ENCODE measurements at regions not wholly inside any gene's neighbourhood (a gene's known extent, or its start where the extent isn't known, plus 50 kb on each side); places are given as distances from the start of the nearest gene placed in this dataset.
"Not testable (repeated sequence)": the region's sequence is repeated elsewhere in the genome, so short reads cannot be mapped to it uniquely, and the experiment has no call there.

DNA sequence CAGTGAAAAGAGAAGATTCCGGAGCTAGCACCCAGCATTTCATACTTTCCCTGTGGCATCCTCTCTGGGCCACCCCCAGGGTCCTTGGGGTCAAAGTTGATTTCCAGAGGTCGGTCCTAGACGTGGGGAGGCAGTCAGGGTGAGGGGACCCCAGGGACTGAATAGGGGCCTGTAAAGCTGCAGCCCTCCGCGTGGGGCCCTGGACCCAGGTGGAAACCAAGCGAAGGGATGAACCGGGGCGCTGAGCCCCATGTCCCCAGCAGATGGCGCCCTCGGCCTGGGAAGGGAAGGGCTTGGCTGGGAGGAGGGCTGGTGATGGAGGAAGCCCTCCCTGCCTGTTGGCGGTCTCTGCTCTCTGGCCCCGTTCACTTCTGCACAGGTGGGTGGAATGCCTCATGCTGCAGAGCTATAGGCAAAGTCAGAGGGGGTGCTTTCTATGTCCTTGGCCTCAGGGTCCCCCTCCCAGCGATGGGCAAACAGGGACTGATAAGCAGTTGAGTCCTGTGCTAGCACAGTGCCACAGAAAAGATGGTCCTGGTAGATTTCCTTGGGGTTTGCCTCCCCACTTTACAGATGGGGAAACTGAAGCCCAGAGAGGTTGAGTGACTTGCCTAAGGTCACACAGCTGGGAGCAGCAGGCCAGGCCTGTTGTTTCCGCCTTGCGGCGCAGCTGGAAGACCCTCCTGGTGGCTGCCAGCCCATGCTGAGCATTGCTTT, 163.4 kb upstream of the CIBAR2 start:
- peak; percentile 59 for DNase-seq (ENCODE audit: low spot score)

DNA sequence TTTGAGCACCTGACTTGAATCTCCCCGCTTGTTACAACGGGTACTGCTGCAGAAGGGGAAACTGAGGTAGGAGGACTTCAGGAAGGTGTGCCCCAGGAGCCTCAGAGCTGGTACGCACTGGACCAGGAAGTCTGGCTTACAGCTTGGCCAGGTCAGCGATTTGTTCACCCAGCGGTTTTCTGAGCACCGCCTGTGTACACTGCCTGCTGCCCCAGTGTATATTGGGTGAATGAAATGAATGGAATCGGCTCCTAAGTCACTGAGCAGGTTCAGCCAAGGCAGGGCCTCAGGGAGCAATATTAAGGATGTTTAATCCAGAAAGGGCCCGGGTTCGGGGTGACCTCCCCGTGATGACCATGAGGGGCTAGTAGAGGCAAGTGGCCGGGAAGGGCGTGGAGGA, 164.0 kb upstream of the CIBAR2 start:
- DNase-seq (ENCODE audit: low spot score): no peak

- no peak for DNase-seq (ENCODE audit: low spot score)
Observed at GRCh38 chr16:85276721-85277120, 164.4 kb upstream of the CIBAR2 start.

DNA sequence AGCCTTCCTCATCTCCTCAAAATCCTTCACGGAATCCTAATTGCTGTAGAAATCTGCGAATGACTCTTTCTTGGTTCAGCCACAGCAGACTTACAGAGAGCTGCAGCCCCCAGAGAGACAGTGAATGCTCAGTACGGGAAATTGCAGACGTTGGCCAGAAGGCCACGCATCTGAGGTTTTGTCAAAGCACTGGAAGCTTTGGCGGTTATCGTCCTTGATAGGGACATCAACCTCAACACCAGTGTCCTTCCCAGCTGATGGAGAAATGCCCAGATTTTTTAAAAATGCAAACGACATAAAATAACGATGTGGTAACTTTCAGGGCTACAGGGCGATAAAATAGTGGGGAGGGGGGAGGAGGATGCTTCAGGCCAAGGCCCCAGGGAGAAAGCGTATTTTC, 166.6 kb upstream of the CIBAR2 start:
- DNase-seq (ENCODE audit: low spot score): no peak

DNA sequence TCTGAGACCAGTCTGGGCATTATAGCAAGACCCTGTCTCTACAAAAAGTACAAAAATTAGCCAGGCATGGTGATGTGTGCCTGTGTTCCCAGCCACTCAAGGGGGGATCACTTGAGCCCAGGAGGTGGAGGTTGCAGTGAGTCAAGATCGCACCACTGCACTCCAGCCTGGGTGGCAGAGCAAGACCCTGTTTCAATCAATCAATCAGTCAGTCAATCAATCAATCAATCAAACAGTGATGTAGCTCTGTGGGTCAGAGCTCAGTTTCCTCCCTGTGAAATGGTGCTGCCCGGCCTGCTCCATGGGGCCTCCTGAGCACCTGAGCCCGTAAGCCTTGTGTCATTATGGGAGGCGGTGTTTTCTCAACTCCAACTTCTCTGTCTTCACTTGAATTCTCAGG, 167.1 kb upstream of the CIBAR2 start:
- no peak for DNase-seq (ENCODE audit: low spot score)

- DNase-seq (ENCODE audit: low spot score): no peak
Observed at GRCh38 chr16:85279825-85280545, 167.7 kb upstream of the CIBAR2 start.

GRCh38 chr16:85281181-85281580, 168.9 kb upstream of the CIBAR2 start:
- DNase-seq (ENCODE audit: low spot score): no peak

GRCh38 chr16:85282842-85283241, 170.6 kb upstream of the CIBAR2 start:
- DNase-seq (ENCODE audit: low spot score): no peak

DNA sequence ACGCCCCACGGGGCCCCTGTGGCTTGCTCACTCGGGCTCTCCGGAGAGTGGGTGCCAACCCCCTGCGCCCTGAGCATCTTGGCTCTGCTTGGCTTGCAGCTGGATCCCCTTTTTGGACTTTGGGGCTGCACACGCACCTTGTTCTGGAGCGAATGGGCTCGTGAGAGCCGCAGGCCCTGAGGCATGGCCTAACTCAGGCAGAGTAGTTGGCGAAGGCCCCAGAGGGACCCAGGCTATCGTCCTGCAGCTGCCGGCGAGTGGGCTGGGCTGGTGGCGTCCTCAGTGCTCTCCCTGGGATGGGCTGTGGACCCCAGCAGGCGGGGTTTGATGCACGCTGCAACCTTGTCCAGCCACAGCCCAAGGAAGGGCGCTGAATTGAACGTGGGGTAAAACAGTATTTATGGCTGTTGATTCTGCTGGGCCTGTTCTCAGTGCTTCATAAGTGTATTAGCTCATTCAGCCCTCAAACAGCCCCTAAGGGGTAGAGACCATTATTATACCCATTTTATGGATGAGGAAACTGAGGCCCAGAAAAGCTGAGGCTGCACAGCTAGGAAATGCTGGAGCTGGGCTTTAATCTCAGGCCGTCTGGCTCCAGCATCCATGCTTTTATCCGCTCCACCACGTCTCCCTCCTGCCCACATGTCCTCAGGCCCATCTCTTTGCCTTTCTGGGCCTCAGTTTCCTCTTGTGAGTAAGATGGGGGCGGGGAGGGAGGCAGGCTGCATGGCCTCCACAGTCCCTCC, 171.2 kb upstream of the CIBAR2 start:
- DNase-seq (ENCODE audit: low spot score): no peak

GRCh38 chr16:85284141-85284817, 172.0 kb upstream of the CIBAR2 start:
- DNase-seq (ENCODE audit: low spot score): no peak

DNA sequence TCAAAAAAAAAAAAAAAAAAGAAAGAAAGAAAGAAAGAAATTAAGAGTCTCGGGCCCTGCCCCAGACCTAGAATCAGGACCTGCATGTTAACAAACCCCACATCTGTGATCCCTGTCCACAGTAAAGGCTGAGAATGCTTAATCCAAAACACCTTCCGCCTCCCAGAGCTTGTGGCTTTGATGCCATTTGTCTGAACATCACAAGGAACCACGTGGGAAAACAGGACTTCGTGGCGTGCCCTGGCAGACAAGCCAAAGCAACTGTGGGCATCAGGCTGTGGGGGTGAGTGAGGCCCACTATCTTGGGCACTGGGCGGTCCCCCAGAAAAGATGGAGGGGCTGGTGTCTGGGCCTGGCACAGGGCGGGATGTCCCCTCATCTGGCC, 173.4 kb upstream of the CIBAR2 start:
- no peak for DNase-seq (ENCODE audit: low spot score)

- DNase-seq (ENCODE audit: low spot score): peak; percentile 53
Observed at GRCh38 chr16:85286066-85286831, 174.0 kb upstream of the CIBAR2 start.

- DNase-seq (ENCODE audit: low spot score): no peak
Observed at GRCh38 chr16:85286951-85287814, 174.9 kb upstream of the CIBAR2 start.

DNA sequence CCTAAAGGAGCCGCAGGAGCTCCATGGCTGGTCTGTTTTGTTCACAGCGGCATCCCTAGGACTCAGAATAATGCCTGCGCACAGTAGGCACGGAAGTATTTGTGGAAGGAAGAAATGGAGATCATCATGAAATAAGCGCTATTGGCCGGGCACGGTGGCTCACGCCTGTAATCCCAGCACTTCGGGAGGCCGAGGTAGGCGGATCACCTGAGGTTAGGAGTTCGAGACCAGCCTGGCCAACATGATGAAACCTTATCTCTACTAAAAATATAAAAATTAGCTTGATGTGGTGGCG, 175.5 kb upstream of the CIBAR2 start:
- not testable (repeated sequence) for DNase-seq (ENCODE audit: low spot score)

DNA sequence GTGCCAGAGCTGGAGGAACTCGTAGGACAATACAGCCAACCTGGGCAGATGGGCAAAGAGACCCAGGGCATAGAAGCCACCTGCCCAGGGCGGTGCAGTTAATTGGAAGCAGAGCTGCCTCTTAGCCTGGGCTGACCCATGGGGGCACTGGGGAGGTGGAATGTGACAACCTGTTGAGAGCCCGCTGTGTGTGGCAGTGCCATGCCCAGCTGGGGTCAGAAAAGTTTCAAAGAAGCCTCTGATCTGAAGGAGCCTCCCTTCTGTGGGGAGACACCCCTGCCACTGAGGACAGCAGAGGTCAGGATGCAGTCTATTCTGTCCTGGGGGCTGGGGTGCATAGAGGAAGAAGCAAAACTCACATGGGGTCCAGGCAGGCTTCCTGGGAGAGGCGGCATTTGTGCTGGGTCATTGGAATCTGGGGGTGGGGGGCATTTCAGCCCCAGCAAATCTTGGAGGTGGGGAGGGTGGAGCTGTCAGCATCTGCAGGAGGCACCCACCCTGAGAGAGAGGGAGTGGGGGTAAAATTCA, 176.1 kb upstream of the CIBAR2 start:
- no peak for DNase-seq (ENCODE audit: low spot score)

- no peak for DNase-seq (ENCODE audit: low spot score)
Observed at GRCh38 chr16:85288869-85289660, 176.8 kb upstream of the CIBAR2 start.

- DNase-seq (ENCODE audit: low spot score): no peak
Observed at GRCh38 chr16:85289760-85290625, 177.7 kb upstream of the CIBAR2 start.

GRCh38 chr16:85290626-85291301, 178.5 kb upstream of the CIBAR2 start:
- DNase-seq (ENCODE audit: low spot score): no peak

All from H4 (cell line).